ENCODE measurements at regions not wholly inside any gene's neighbourhood (a gene's known extent, or its start where the extent isn't known, plus 50 kb on each side); places are given as distances from the start of the nearest gene placed in this dataset.

DNA sequence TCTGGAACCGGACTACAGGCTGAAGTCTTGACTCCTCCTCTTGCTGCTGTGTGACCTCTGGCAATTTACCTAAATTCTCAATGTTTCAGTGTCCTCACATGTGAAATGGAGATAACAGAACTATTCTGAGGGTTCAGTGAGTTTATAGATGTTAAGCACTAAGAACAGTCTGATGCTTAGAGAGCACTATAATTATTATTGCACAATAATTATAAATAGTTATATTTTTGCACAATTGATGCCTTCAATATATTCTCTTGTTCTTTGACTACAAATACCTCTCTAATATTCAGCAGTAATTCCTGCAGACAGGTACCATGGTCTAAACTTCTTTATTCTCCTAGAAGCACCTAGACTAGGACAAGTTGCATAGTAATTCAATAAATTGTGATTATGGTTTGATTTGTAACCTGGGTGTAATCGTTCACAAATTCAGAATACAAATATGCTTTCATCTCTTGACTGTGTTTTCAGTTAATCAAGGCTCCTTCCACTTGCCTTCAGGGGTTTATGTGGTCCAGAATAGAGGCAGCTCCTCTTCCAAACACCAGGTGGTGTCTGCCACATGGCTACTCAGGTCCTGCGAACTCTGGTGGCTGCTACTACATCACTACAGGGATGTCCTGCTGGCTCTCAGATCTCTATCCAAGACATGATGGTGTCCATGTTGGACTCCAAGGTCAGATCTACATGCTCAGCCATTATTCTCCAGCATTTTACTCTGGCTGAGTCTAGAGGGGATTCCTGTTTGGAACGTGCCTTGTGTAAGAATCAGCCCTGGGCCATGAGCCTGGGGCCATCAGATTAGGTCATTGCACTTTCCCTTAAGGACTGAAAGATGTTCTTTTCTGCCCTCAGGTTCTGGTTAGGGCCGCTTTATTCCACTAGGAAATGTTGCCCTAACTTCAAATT is 103.4 kb downstream of the QRFPR start:
- no peak overlapping the region for H3K27ac ChIP-seq
- TF ChIP-seq, protein P1, sequence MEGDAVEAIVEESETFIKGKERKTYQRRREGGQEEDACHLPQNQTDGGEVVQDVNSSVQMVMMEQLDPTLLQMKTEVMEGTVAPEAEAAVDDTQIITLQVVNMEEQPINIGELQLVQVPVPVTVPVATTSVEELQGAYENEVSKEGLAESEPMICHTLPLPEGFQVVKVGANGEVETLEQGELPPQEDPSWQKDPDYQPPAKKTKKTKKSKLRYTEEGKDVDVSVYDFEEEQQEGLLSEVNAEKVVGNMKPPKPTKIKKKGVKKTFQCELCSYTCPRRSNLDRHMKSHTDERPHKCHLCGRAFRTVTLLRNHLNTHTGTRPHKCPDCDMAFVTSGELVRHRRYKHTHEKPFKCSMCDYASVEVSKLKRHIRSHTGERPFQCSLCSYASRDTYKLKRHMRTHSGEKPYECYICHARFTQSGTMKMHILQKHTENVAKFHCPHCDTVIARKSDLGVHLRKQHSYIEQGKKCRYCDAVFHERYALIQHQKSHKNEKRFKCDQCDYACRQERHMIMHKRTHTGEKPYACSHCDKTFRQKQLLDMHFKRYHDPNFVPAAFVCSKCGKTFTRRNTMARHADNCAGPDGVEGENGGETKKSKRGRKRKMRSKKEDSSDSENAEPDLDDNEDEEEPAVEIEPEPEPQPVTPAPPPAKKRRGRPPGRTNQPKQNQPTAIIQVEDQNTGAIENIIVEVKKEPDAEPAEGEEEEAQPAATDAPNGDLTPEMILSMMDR (IDR thresholded peaks at IDR 0.05): peak in 1 of 6 experiments; percentile 35
- TF ChIP-seq POLR2A (IDR thresholded peaks at IDR 0.05): no peak
- no peak for DNase-seq
- intact Hi-C loops (cut with DNase I): no loop called here
- no peaks in the 10 kb centered on the region for H3K36me3 ChIP-seq
- H3K27me3 ChIP-seq: peaks cover 0 to 9% (median 0%) of the 10 kb centered on the region in 4 donors
- no peak overlapping the region for H3K4me3 ChIP-seq
- H3K9me3 ChIP-seq: no peaks in the 10 kb centered on the region
- 46 to 57% methylated on average over 5 of the region's 5 CpGs for WGBS, 2 donors
- H3K4me1 ChIP-seq: no peaks in the 10 kb centered on the region

DNA sequence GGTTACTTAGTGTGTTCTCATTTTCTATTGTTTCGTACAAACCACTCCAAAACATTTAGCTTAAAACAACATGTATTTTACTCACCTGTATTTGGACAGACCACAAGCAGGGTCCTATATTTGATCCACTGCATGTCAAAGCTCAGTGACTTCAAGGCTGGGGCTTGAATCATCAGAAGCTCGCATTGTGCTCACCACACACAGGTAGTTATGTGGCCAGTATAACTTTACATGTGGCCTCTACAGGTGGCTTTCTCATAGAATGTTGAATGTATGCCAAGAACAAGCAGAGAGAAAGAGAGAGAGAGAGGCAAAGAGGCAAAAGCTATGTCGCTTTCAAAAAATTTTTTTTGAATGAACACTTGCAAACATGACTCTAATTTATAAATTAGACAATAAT is 107.6 kb downstream of the QRFPR start:
- WGBS, 2 donors: 81 to 82% methylated on average over 3 of the region's 3 CpGs
- H3K4me3 ChIP-seq: no peak overlapping the region
- H3K27me3 ChIP-seq: no peaks in the 10 kb centered on the region
- no peaks in the 10 kb centered on the region for H3K9me3 ChIP-seq
- no peaks in the 10 kb centered on the region for H3K4me1 ChIP-seq
- no peak for DNase-seq
- intact Hi-C loops (cut with DNase I): no loop called here
- H3K36me3 ChIP-seq: no peaks in the 10 kb centered on the region
- no peak for TF ChIP-seq POLR2A (IDR thresholded peaks at IDR 0.05)
- TF ChIP-seq, protein P1 (IDR thresholded peaks at IDR 0.05): no peak
- no peak overlapping the region for H3K27ac ChIP-seq

DNA sequence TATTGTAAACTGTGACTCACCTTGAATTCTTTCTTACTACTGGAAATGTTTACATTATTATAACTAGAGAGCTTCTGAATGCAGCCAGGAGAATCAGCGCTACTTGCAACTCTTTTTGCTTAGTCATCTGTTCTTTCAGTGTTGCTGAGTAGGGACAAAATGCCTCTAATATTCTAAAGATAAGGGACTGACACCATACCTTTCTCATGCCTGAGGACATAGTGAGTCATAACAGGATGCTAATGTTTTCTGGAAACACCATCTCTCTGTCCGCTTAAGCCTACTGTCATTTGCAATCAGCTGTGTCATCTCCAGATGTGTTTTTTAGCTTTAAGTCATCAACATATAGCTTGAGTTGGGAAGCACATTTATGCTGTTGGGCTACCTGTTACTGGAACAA is 108.3 kb downstream of the QRFPR start:
- no peaks in the 10 kb centered on the region for H3K4me1 ChIP-seq
- H3K9me3 ChIP-seq: no peaks in the 10 kb centered on the region
- no peak for DNase-seq
- no peaks in the 10 kb centered on the region for H3K36me3 ChIP-seq
- intact Hi-C loops (cut with DNase I): no loop called here
- H3K4me3 ChIP-seq: no peak overlapping the region
- H3K27ac ChIP-seq: no peak overlapping the region
- no peak for TF ChIP-seq POLR2A (IDR thresholded peaks at IDR 0.05)
- TF ChIP-seq, protein P1 (IDR thresholded peaks at IDR 0.05): no peak
- no peaks in the 10 kb centered on the region for H3K27me3 ChIP-seq
- 23 to 34% methylated on average over 2 of the region's 2 CpGs for WGBS, 2 donors

DNA sequence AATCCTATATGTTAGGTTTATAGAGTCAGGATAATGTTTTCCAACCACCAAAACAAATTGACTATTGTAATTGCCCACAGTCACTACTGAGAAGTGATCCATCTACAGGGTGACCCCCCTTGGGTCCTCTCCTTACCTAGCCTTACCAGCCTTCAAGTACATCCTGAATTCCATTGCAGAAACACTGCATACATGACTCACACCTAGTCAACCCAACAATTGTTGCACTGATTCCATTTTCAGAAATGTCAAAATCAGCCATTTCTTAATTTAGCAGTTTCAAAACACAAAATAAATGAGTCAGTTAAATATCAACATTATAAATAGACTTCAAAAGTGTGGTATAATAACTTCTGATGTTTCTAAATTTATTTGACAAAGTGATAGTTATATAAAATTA is 106.3 kb upstream of the TNIP3 start:
- no peak for TF ChIP-seq POLR2A (IDR thresholded peaks at IDR 0.05)
- TF ChIP-seq, protein P1 (IDR thresholded peaks at IDR 0.05): no peak
- H3K36me3 ChIP-seq: no peaks in the 10 kb centered on the region
- H3K27me3 ChIP-seq: no peaks in the 10 kb centered on the region
- no peak overlapping the region for H3K4me3 ChIP-seq
- H3K27ac ChIP-seq: no peak overlapping the region
- no peak for DNase-seq
- intact Hi-C loops (cut with DNase I): no loop called here
- H3K9me3 ChIP-seq: no peaks in the 10 kb centered on the region
- no peaks in the 10 kb centered on the region for H3K4me1 ChIP-seq

DNA sequence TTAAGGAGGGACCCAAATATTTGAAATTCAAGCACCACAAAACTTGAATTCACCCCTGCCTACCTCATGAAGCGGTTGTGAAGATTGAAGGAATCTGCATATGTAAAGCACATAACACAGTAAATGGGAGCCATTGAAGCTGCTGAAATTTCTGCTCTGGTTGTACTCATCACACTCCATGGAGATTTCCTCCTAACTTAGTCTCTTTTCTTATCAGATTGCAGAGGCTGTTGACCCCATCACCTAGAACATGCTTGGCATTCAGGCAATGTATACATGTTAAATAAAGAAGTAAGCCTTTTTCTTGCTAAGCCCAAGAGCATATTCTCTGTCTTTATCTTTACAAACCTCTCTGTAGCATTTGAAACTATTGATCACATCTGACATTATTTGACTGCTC is 104.9 kb upstream of the TNIP3 start:
- 80 to 100% methylated on average over 1 of the region's 1 CpG for WGBS, 2 donors

More for the DNA sequence above, 104.9 kb upstream of the TNIP3 start:
- Histone ChIP-seq H3K36me3 (no peaks in the 10 kb centered on the region), H3K4me1 (no peaks in the 10 kb centered on the region), H3K9me3 (no peaks in the 10 kb centered on the region), H3K27ac (no peak overlapping the region), H3K27me3 (no peaks in the 10 kb centered on the region), H3K4me3 (no peak overlapping the region)
- intact Hi-C loops (cut with DNase I): no loop called here
- DNase-seq: no peak
- TF ChIP-seq, protein P1 (IDR thresholded peaks at IDR 0.05): no peak
- TF ChIP-seq POLR2A (IDR thresholded peaks at IDR 0.05): no peak

All from esophagus squamous epithelium (tissue), 5 donors.